H4 (cell line): ENCODE measurements at regions not wholly inside any gene's neighbourhood (a gene's known extent, or its start where the extent isn't known, plus 50 kb on each side); places are given as distances from the start of the nearest gene placed in this dataset.

ENCODE experiments used
- DNase-seq: peaks from one replicate; pipeline ENCODE4 v3.0.0-alpha.2; 2015; ENCODE audit warnings: low spot score

DNA sequence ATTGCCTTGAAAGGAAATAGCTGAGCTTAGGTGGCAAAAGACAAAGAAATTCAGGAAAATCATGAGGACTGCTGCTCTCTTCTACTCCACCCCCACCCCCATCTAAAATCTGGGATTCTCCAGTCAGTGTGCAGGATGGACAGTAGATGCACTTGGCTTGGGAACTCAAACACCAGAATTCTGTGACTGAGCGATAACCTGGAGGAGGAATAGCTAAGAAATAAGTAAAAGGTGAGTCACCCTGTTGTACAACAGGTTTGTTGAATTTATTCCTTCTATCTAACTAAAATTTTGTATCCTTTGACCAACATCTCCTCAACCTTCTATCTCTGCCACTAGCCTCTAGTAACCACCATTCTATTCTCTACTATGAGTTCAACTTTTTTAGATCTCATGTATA lies 1029.9 kb upstream of the ACVR2A start:
- DNase-seq: no peak

GRCh38 chr2:146807568-146808168 lies 1037.2 kb upstream of the ACVR2A start:
- DNase-seq: no peak

DNA sequence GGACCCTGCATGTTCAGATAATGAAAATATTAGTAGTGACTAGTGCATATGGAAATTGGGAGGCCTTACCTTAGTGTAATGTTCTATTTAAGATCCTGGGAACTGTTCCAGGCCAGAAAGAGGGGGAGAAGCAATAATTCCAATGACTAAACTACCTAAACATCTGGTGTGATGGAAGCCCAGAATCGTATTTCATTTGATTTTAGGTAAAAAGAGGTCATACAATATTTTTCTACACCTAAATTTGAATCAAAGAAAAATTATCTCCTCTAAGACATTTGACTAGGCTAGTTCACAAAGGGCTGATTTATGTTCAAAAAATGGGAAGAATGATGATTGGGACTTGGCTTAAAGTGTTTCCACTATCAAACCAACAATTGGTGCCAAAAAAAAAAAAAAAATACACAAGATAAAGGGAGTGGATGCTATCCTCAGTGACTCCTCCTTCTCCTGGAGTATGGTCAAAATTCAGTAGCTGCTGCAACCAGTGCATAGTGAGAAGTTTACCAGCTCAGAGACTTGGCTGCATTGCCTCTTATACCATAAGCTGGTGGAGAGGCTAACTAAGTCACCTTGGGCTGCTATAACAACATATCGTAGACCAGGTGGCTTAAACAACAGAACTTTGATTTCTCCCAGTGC lies 1038.3 kb upstream of the ACVR2A start:
- no peak for DNase-seq

DNA sequence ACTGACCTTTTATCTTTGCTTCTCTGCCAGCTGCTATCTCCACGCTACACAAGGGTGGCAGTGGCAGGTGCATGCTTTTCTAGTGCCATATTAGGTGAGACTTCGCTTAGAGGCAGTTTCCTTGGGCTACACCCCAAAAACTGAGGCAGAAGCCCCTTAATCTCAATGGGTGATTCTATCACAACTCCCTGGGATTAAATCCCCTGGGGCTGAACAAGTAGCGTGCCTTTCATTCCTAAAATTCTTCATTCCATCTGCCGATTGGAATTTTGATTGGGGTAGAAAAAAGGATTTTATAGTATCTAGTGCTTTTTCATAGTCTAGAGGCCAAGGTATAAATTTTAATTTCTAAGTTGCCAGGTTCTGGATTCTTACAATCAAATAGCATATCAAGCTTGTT lies 1040.5 kb upstream of the ACVR2A start:
- no peak for DNase-seq

DNA sequence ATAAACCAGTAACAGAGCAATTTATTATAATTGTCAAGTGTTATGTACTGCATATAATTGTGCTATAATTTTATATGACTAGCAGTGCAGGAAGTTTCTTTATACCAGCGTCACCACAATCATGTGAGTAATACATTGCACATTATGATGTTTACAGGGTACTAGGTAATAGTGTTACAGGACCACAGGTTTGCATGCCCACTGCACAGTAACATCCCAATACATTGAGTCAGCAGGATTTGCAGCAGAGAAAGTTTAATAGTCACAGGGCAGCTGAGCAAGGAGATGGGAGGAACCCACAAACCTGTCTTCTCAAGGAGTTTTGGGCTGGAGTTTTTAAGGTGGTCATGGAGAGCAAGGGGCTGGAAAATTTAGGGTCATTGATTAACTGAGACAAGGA lies 1042.9 kb upstream of the ACVR2A start:
- peak; percentile 9 for DNase-seq

GRCh38 chr2:146786396-146786795 lies 1058.4 kb upstream of the ACVR2A start:
- no peak for DNase-seq

GRCh38 chr2:146785101-146785500 lies 1059.7 kb upstream of the ACVR2A start:
- DNase-seq: no peak

GRCh38 chr2:146784602-146785001 lies 1060.2 kb upstream of the ACVR2A start:
- no peak for DNase-seq

GRCh38 chr2:146777181-146777580 lies 1067.6 kb upstream of the ACVR2A start:
- DNase-seq: no peak

- no peak for DNase-seq
Measured at GRCh38 chr2:146776596-146776995, 1068.2 kb upstream of the ACVR2A start.

DNA sequence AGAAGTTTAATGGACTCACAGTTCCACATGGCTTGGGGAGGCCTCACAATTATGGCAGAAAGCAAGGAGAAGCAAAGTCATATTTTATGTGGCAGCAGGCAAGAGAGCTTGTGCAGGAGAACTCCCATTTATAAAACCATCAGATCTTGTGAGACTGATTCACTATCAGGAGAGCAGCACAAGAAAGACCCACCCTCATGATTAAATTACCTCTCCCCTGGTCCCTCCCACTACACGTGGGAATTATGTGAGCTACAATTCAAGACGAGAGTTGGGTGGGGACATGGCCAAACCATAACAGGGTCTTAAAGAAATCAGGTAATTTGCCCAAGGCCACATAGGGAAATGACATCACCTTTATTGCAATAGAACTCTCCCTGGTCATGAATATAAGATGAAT lies 1073.3 kb upstream of the ACVR2A start:
- no peak for DNase-seq

GRCh38 chr2:146764301-146764700 lies 1080.5 kb upstream of the ACVR2A start:
- DNase-seq: no peak

DNA sequence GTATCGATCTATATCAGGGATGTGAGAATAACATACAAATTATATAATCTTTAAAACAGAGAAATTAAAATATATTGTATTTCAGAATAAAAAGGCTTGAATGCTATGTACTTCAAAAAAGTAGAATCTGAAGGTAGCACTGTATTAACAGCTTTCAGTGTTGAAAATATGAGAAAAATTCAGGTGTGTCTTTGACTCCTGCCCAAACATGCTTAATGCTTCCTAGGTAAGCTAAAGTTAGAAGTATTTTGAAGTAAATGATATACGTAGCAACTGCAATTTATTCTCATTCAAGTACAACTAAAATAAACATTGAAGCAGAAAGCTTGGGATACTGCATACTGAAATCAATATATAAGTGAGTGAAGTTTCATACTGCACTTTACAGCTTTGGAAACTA lies 1082.0 kb upstream of the ACVR2A start:
- DNase-seq: no peak

GRCh38 chr2:146754606-146755005 lies 1090.2 kb upstream of the ACVR2A start:
- no peak for DNase-seq

- no peak for DNase-seq
Measured at GRCh38 chr2:146748046-146748445, 1096.8 kb upstream of the ACVR2A start.

- no peak for DNase-seq
Measured at GRCh38 chr2:146741260-146741659, 1103.6 kb upstream of the ACVR2A start.

DNA sequence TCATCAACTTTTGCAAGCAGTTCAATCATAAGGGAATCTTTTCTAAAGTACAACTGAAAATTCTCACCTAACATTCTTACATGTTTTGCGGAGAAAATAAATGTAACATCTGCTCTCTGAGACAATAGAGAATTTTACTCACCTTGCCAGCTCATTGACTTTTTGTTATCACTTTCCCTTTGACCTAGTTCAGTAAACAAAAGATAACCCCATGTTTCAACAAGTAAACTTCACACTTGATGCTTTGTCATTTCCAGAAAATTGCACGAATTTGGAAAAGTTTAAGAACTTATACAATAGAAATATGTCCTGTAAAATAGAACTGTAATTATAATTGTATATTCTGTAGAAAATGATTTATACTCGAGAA lies 1110.0 kb upstream of the ACVR2A start:
- no peak for DNase-seq

DNA sequence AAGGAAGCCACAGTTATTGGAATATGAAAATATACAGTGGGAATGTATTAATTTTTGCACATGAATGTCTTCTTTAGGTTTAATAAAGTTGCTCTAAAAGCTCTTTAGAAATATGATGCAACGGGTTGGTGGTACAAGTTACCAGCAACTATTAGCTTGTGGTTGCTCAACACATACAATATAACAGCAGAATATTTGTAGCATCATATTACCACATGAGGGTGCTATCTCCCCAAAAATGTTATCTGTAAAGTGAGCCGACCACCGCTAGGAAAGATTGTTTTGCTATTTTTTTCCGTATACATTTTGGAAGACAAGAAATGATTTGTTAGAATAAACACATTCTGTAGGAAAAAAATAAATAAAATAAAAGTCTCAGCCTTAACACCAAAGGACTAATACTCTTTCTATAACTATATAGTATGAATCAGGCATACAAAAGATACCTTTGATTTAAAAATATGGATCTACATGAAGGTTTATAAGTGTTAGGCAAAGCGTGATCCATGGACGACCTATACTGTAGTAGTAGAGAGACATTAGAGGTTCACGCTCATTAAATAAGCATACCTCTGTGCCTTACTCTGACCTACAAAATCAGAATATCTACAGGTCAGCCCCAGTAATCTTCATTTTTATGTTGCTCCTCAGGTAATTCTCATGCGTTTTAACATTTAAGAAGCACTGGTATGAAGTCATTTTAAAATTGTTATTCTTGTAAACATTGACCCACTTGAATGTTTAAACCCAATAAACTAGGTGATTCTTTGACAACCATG lies 1110.6 kb upstream of the ACVR2A start:
- DNase-seq: peak; percentile 72

DNA sequence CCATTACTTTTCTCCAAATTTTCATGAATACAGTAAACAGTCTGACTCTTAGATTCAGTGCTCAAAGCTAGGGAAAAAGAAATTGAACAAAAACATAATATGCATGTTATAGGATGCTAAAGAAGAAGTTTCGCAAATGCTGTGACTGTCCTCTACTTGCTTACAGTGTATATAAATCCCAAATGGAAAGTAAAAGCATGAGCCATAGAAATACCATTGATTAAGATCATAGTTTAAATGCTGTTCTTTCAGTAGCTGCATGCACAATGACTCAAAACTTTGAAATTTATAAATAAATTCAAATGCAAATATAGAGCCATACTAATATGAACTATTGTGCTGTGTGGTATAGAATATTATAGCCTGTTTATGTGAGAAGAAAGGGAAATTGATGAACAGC lies 1113.9 kb upstream of the ACVR2A start:
- DNase-seq: no peak

DNA sequence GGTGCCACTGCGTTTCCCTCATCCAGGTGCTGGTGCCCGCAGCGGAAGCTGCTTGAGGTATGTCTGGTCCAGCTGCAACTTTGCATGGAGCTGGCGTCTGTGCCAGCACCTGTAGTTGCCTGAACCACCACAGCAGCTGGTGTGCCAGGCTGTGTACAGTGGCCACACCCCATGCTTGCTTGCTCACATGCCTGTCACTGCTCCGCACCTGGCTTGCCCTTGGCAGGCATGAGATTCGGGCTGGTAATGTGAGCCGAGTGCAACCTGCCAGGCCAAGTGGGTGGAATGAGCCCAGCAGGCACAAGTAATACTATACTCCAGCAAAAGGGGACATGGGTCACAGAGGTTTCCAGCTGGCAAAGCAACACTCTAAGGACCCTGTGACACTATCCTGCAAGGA lies 1123.3 kb upstream of the ACVR2A start:
- no peak for DNase-seq

- no peak for DNase-seq
Measured at GRCh38 chr2:146720170-146720569, 1124.7 kb upstream of the ACVR2A start.

DNA sequence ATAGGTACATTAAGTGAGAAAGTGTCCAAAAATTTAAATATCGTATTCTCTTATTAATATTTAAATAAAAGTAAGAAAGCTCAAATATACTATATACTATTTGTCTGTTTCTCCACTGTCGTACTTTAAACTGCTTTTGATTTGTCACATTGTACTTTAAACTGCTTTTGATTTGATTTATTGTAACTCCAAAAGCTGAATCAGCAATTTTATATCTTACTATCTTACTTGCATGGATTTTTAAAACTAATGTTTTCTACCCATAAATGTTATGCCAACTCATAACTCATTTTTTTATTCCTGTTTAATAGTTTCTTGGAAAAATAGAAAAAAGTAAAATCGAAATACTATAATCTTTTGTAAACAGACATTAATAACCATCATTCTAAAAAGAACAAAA lies 1128.2 kb upstream of the ACVR2A start:
- no peak for DNase-seq

DNA sequence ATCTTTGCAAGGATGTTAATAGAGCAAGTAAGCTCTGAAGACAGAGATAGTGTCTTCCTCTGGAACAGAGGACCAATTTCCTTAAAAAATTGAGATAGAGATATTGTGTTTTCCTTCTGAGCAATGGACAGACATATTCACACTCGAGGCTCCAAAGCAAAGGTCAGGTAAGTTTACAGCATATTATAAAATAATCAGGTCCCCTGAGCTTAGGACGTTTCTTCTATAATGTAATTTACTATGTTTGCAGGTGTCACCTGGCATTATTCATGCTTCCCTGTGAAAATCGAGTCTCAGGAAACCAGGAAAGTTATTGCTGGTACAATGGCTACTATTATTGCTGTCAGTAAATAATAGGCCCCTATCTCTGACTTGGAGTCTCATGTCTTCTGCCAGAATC lies 1135.8 kb upstream of the ACVR2A start:
- no peak for DNase-seq
